ENCODE measurements at regions not wholly inside any gene's neighbourhood (a gene's known extent, or its start where the extent isn't known, plus 50 kb on each side); places are given as distances from the start of the nearest gene placed in this dataset.
"Not testable (repeated sequence)": the region's sequence is repeated elsewhere in the genome, so short reads cannot be mapped to it uniquely, and the experiment has no call there.

DNA sequence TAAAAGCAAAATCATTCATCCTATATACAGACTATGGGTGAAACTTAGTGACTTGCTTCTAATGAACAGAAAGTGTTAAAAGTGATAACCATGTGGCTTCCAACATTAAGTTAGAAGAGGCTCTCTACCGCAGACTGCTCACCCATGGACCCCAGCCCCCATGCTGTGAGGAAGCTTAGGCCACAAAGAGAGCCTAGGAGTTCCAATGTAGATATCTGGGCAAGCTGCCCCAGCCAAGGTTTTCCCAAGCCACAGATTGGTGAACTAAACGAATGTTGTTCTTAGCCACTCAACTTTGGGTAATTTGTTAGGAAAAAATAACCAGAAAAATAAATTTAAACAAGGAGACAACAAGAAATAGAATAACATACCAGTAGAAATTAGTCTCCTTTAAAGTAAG lies 70.1 kb downstream of the TBC1D28 start:
- TF ChIP-seq, protein P1, sequence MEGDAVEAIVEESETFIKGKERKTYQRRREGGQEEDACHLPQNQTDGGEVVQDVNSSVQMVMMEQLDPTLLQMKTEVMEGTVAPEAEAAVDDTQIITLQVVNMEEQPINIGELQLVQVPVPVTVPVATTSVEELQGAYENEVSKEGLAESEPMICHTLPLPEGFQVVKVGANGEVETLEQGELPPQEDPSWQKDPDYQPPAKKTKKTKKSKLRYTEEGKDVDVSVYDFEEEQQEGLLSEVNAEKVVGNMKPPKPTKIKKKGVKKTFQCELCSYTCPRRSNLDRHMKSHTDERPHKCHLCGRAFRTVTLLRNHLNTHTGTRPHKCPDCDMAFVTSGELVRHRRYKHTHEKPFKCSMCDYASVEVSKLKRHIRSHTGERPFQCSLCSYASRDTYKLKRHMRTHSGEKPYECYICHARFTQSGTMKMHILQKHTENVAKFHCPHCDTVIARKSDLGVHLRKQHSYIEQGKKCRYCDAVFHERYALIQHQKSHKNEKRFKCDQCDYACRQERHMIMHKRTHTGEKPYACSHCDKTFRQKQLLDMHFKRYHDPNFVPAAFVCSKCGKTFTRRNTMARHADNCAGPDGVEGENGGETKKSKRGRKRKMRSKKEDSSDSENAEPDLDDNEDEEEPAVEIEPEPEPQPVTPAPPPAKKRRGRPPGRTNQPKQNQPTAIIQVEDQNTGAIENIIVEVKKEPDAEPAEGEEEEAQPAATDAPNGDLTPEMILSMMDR (IDR thresholded peaks at IDR 0.05): not testable (repeated sequence)
- not testable (repeated sequence) for TF ChIP-seq EZH2 (IDR thresholded peaks at IDR 0.05; ENCODE audit: borderline replicate concordance, insufficient read depth, low read depth, low read length, poor library complexity, severe bottlenecking)
